ENCODE measurements at regions not wholly inside any gene's neighbourhood (a gene's known extent, or its start where the extent isn't known, plus 50 kb on each side); places are given as distances from the start of the nearest gene placed in this dataset.

DNA sequence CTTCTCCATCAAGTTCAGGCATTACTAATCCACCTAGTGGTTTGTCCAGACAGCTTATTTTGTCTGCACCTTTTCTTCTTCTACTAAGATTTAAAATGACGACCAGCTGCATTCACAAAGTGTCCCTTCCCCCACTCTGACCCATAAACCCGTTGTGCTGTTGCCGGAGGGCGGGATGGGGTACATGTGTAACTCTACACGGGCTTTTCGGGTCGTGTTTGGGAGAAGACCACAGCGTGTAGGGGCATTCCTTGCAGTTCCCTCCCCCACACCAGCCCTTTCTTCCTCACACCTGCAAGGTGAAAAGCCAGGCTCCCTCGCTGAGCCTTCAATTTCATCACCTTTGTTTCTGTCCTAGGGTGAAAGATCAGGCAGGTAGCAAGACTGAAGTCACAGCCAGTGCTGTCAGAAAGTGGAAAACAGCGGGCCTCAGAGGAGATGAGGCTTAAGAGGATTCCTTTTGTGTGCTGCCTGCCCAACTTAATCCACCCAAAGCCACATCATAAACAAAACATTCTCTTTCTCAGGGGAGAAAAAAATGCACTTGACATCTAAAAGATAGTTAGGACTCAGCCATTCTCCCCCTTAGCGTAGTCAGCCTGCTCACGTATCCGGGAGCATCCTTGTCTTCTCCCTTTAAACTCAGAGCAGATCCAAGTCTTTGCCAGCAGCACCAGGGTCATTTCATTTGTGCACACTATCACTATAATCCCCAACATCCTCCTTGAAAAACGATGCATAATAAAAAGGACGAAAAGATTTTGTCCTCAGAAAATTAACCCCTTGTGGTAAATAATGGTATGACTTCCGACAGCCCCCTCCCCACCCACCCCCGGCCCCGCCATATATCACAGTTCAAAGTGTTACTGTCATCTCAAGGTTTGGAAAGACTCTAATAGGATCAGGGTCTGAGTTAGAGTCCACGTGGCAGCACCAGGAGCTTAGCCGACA lies 599.0 kb downstream of the RAB28 start:
- Histone ChIP-seq H3K36me3 (ENCODE audit: control insufficient read depth, insufficient read depth, low read length) (no peaks in the 10 kb centered on the region), H3K4me3 (ENCODE audit: low read length) (no peak overlapping the region), H3K27ac (ENCODE audit: low read length) (no peak overlapping the region), H3K9me3 (ENCODE audit: control insufficient read depth, insufficient read depth, low read length) (no peaks in the 10 kb centered on the region), H3K4me1 (ENCODE audit: control insufficient read depth, insufficient read depth, low read length) (peaks cover 2% of the 10 kb centered on the region; the same call in 1 of the 2 replicates), H3K27me3 (ENCODE audit: control insufficient read depth, insufficient read depth, low read length) (no peaks in the 10 kb centered on the region)
- no CpG with 5 or more reads among the region's 20 CpGs for WGBS (ENCODE audit: insufficient coverage, insufficient read length)
- DNase-seq (ENCODE audit: low read depth, low spot score), result no peak

GRCh38 chr4:12881945-12882584 lies 602.1 kb downstream of the RAB28 start:
- no peak for DNase-seq (ENCODE audit: low read depth, low spot score)
- Histone ChIP-seq H3K27ac (ENCODE audit: low read length) (no peak overlapping the region), H3K4me3 (ENCODE audit: low read length) (no peak overlapping the region), H3K4me1 (ENCODE audit: control insufficient read depth, insufficient read depth, low read length) (peaks cover 2% of the 10 kb centered on the region; the same call in 1 of the 2 replicates), H3K27me3 (ENCODE audit: control insufficient read depth, insufficient read depth, low read length) (no peaks in the 10 kb centered on the region), H3K9me3 (ENCODE audit: control insufficient read depth, insufficient read depth, low read length) (no peaks in the 10 kb centered on the region), H3K36me3 (ENCODE audit: control insufficient read depth, insufficient read depth, low read length) (no peaks in the 10 kb centered on the region)
- no CpG with 5 or more reads among the region's 3 CpGs for WGBS (ENCODE audit: insufficient coverage, insufficient read length)

GRCh38 chr4:12880844-12881243 lies 603.3 kb downstream of the RAB28 start:
- no peak for DNase-seq (ENCODE audit: low read depth, low spot score)
- no peaks in the 10 kb centered on the region for H3K9me3 ChIP-seq (ENCODE audit: control insufficient read depth, insufficient read depth, low read length)
- H3K36me3 ChIP-seq (ENCODE audit: control insufficient read depth, insufficient read depth, low read length), result no peaks in the 10 kb centered on the region
- H3K27me3 ChIP-seq (ENCODE audit: control insufficient read depth, insufficient read depth, low read length), result no peaks in the 10 kb centered on the region
- no CpG with 5 or more reads among the region's 2 CpGs for WGBS (ENCODE audit: insufficient coverage, insufficient read length)
- H3K4me3 ChIP-seq (ENCODE audit: low read length), result no peak overlapping the region
- H3K4me1 ChIP-seq (ENCODE audit: control insufficient read depth, insufficient read depth, low read length), result peaks cover 2% of the 10 kb centered on the region; the same call in 1 of the 2 replicates
- H3K27ac ChIP-seq (ENCODE audit: low read length), result no peak overlapping the region

DNA sequence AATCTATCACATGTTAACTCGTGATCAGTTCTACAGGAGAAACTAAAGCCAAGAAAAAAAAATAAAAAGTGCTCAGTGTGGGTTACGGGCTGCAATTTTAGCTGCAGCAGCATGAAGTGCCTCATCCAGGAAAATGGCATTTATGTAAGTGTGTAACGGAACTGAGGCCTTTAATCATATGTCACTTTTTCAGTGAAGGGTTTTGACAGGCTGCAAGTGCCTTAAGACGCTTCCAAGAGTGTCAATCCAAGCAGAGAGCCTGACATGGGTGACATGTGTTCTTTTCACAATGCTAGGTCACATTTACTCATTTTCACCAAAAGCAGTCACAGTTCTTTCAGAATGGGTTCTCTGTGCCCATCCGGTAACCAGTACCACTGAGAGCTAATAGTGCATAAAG lies 604.6 kb downstream of the RAB28 start:
- Histone ChIP-seq H3K36me3 (ENCODE audit: control insufficient read depth, insufficient read depth, low read length) (no peaks in the 10 kb centered on the region), H3K4me3 (ENCODE audit: low read length) (no peak overlapping the region), H3K4me1 (ENCODE audit: control insufficient read depth, insufficient read depth, low read length) (peaks cover under 1% of the 10 kb centered on the region; the same call in 1 of the 2 replicates), H3K9me3 (ENCODE audit: control insufficient read depth, insufficient read depth, low read length) (no peaks in the 10 kb centered on the region), H3K27me3 (ENCODE audit: control insufficient read depth, insufficient read depth, low read length) (no peaks in the 10 kb centered on the region), H3K27ac (ENCODE audit: low read length) (no peak overlapping the region)
- DNase-seq (ENCODE audit: low read depth, low spot score), result no peak
- WGBS (ENCODE audit: insufficient coverage, insufficient read length), result no CpG with 5 or more reads among the region's 5 CpGs

GRCh38 chr4:12875640-12876243 lies 608.4 kb downstream of the RAB28 start:
- Histone ChIP-seq H3K9me3 (ENCODE audit: control insufficient read depth, insufficient read depth, low read length) (no peaks in the 10 kb centered on the region), H3K27ac (ENCODE audit: low read length) (no peak overlapping the region), H3K36me3 (ENCODE audit: control insufficient read depth, insufficient read depth, low read length) (no peaks in the 10 kb centered on the region), H3K4me1 (ENCODE audit: control insufficient read depth, insufficient read depth, low read length) (no peaks in the 10 kb centered on the region), H3K4me3 (ENCODE audit: low read length) (no peak overlapping the region), H3K27me3 (ENCODE audit: control insufficient read depth, insufficient read depth, low read length) (no peaks in the 10 kb centered on the region)
- no CpG with 5 or more reads among the region's 2 CpGs for WGBS (ENCODE audit: insufficient coverage, insufficient read length)
- DNase-seq (ENCODE audit: low read depth, low spot score), result no peak

DNA sequence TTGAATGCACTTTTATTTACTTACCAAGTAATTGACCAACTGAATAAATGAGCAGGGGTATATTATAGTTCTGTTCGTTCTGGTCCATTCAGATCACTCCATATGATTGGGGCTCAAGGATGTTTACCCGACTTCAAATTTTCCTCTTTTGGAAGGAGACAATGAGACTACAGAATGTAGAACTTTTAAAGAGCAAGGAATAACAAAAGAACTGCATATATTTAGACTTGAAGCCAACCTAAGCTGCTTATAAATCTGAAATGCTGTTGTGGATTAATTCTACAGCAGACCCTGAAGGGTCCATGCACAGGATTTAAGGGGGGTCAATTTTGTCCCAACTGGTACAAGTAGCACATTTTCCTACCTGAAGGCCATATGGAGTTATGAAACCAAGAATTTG lies 610.8 kb downstream of the RAB28 start:
- H3K4me3 ChIP-seq (ENCODE audit: low read length), result no peak overlapping the region
- no peaks in the 10 kb centered on the region for H3K27me3 ChIP-seq (ENCODE audit: control insufficient read depth, insufficient read depth, low read length)
- H3K9me3 ChIP-seq (ENCODE audit: control insufficient read depth, insufficient read depth, low read length), result no peaks in the 10 kb centered on the region
- no CpG with 5 or more reads among the region's 2 CpGs for WGBS (ENCODE audit: insufficient coverage, insufficient read length)
- no peak overlapping the region for H3K27ac ChIP-seq (ENCODE audit: low read length)
- H3K4me1 ChIP-seq (ENCODE audit: control insufficient read depth, insufficient read depth, low read length), result no peaks in the 10 kb centered on the region
- DNase-seq (ENCODE audit: low read depth, low spot score), result no peak
- H3K36me3 ChIP-seq (ENCODE audit: control insufficient read depth, insufficient read depth, low read length), result no peaks in the 10 kb centered on the region

DNA sequence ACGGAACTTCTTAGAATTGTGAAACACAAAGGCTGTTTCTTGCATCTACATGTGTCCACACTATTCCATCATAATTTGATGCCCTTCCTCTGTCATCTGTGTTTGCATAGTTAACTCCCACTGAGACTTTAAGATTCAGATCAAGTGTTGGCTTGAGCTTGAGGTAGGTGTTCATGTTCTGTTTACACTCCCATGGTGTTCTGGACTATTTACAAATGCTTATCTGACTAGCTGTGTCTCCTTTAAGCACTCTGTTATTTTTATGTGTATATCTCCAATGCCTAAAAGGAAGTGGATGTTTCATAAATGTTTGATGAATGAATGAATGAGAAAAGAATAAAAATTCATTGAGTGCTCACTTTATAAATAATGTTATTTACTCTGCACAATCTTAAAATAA lies 622.7 kb downstream of the RAB28 start:
- Histone ChIP-seq H3K36me3 (ENCODE audit: control insufficient read depth, insufficient read depth, low read length) (no peaks in the 10 kb centered on the region), H3K4me1 (ENCODE audit: control insufficient read depth, insufficient read depth, low read length) (no peaks in the 10 kb centered on the region), H3K9me3 (ENCODE audit: control insufficient read depth, insufficient read depth, low read length) (no peaks in the 10 kb centered on the region), H3K4me3 (ENCODE audit: low read length) (no peak overlapping the region), H3K27me3 (ENCODE audit: control insufficient read depth, insufficient read depth, low read length) (no peaks in the 10 kb centered on the region), H3K27ac (ENCODE audit: low read length) (no peak overlapping the region)
- WGBS (ENCODE audit: insufficient coverage, insufficient read length), result no CpG with 5 or more reads among the region's 1 CpG
- no peak for DNase-seq (ENCODE audit: low read depth, low spot score)

- DNase-seq (ENCODE audit: low read depth, low spot score), result peak; percentile 55
- no peaks in the 10 kb centered on the region for H3K9me3 ChIP-seq (ENCODE audit: control insufficient read depth, insufficient read depth, low read length)
- H3K4me1 ChIP-seq (ENCODE audit: control insufficient read depth, insufficient read depth, low read length), result no peaks in the 10 kb centered on the region
- no peaks in the 10 kb centered on the region for H3K27me3 ChIP-seq (ENCODE audit: control insufficient read depth, insufficient read depth, low read length)
- no CpG with 5 or more reads among the region's 8 CpGs for WGBS (ENCODE audit: insufficient coverage, insufficient read length)
- H3K36me3 ChIP-seq (ENCODE audit: control insufficient read depth, insufficient read depth, low read length), result no peaks in the 10 kb centered on the region
- no peak overlapping the region for H3K4me3 ChIP-seq (ENCODE audit: low read length)
- H3K27ac ChIP-seq (ENCODE audit: low read length), result no peak overlapping the region
Observed at GRCh38 chr4:12852338-12853307, 631.5 kb downstream of the RAB28 start.

DNA sequence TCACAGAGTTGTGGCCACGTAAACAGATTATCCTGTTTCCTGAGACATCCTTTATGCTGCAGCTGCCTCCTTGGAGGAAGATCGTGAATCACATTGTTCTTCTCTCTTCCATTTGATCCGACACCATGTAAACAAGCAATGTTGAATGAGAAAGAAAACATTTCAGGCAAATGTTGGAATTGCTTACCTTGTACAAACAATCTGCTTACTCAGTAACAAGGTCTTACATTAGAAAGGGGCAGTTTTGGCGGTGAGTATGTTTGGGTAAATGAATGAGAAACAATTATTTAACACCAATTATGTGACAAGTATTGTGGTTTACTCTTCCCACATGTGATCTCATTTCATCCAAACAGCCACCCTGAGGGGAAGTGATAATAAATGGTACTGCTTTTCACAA lies 637.8 kb downstream of the RAB28 start:
- Histone ChIP-seq H3K4me3 (ENCODE audit: low read length) (no peak overlapping the region), H3K27me3 (ENCODE audit: control insufficient read depth, insufficient read depth, low read length) (no peaks in the 10 kb centered on the region), H3K9me3 (ENCODE audit: control insufficient read depth, insufficient read depth, low read length) (no peaks in the 10 kb centered on the region), H3K36me3 (ENCODE audit: control insufficient read depth, insufficient read depth, low read length) (no peaks in the 10 kb centered on the region), H3K4me1 (ENCODE audit: control insufficient read depth, insufficient read depth, low read length) (no peaks in the 10 kb centered on the region), H3K27ac (ENCODE audit: low read length) (no peak overlapping the region)
- no peak for DNase-seq (ENCODE audit: low read depth, low spot score)
- no CpG with 5 or more reads among the region's 4 CpGs for WGBS (ENCODE audit: insufficient coverage, insufficient read length)

DNA sequence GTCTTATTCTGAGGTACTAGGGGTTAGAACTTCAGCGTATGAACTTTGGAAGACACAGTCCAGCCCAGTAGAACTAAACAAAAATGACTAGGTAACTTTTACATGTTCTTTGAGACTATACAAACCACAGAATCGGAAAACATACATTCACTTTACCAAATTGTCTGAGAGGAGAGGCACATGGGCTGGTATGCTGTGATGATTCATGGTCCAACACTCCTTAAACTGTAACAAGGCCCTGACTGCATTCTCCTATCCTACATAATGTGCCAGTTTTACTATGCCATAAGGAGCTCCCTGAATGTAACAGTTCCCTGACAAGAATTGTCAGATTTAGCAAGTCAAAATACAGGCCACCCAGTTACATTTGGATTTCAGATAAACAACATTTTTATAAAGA lies 640.0 kb downstream of the RAB28 start:
- H3K36me3 ChIP-seq (ENCODE audit: control insufficient read depth, insufficient read depth, low read length), result no peaks in the 10 kb centered on the region
- no peak for DNase-seq (ENCODE audit: low read depth, low spot score)
- no CpG with 5 or more reads among the region's 2 CpGs for WGBS (ENCODE audit: insufficient coverage, insufficient read length)

More for the DNA sequence above, 640.0 kb downstream of the RAB28 start:
- no peaks in the 10 kb centered on the region for H3K9me3 ChIP-seq (ENCODE audit: control insufficient read depth, insufficient read depth, low read length)
- no peaks in the 10 kb centered on the region for H3K4me1 ChIP-seq (ENCODE audit: control insufficient read depth, insufficient read depth, low read length)
- no peaks in the 10 kb centered on the region for H3K27me3 ChIP-seq (ENCODE audit: control insufficient read depth, insufficient read depth, low read length)
- H3K4me3 ChIP-seq (ENCODE audit: low read length), result no peak overlapping the region
- no peak overlapping the region for H3K27ac ChIP-seq (ENCODE audit: low read length)
